B cell (primary cell): ENCODE measurements at regions not wholly inside any gene's neighbourhood (a gene's known extent, or its start where the extent isn't known, plus 50 kb on each side); places are given as distances from the start of the nearest gene placed in this dataset.

Experiments used
- ATAC-seq: fragments of 200-7000 bp; cut with Tn5 transposase; one replicate; pipeline ENCODE4 v1.10.0; 2021; ENCODE audit warnings: low read depth, mild to moderate bottlenecking, moderate number of reproducible peaks, moderate library complexity
- CTCF ChIA-PET: fragments of 350-600 bp; sonication (Branson Sonifier 250); formaldehyde crosslinking; loops from one replicate; lab custom pipeline; 2021; ENCODE audit warnings: antibody characterized with exemption, inconsistent platforms; lab: Charles Lee
- POLR2A ChIA-PET: fragments of 350-600 bp; sonication (Branson Sonifier 250); formaldehyde crosslinking; loops from one replicate; lab custom pipeline; 2021; ENCODE audit warnings: antibody characterized with exemption; lab: Charles Lee
- DNase-seq: peaks from one replicate; pipeline ENCODE4 v3.0.0; 2013
- H2AFZ ChIP-seq: 2 replicates; pipeline ENCODE4 v1.6.1; 2012; ENCODE audit warnings: mild to moderate bottlenecking, low read depth, low read length; ENCODE audit not compliant: insufficient read depth, poor library complexity, severe bottlenecking
- H3K27ac ChIP-seq, 2 donors: 1 replicate in 1 of 2; 2 replicates in 1 of 2; pipeline ENCODE4 v1.5.1; 2012 to 2013; ENCODE audit warnings: low read length in 2 of 2, mild to moderate bottlenecking in 2 of 2, moderate library complexity in 1 of 2
- H3K27me3 ChIP-seq, 4 experiments: fragments of 200-600 bp in 1 of 4; sonication (generic) in 1 of 4; replicated peaks in 1 of 4; 1 replicate in 2 of 4; 2 replicates in 2 of 4; pipeline versions ENCODE4 v1.6.1 to v1.7.0; 2013 to 2016; ENCODE audit warnings: low read length in 3 of 4, mild to moderate bottlenecking in 2 of 4, mixed read lengths in 1 of 4, moderate library complexity in 1 of 4; ENCODE audit not compliant: insufficient read depth in 4 of 4, control insufficient read depth in 3 of 4; ENCODE audit errors: control extremely low read depth in 1 of 4
- H3K36me3 ChIP-seq, 2 experiments: replicated peaks in 1 of 2; 1 replicate in 1 of 2; 2 replicates in 1 of 2; pipeline versions ENCODE4 v1.6.1 to v1.7.1; 2013; ENCODE audit warnings: low read length in 1 of 2; ENCODE audit not compliant: insufficient read depth in 2 of 2, control insufficient read depth in 1 of 2; ENCODE audit errors: control extremely low read depth in 1 of 2, extremely low read depth in 1 of 2
- H3K4me1 ChIP-seq, 2 donors: fragments of 200-600 bp in 1 of 2; sonication (generic) in 1 of 2; 1 replicate in 1 of 2; 2 replicates in 1 of 2; pipeline versions ENCODE4 v1.5.1 to v1.6.1; 2013 to 2017; ENCODE audit warnings: low read length in 2 of 2; ENCODE audit not compliant: control insufficient read depth in 2 of 2, insufficient read depth in 2 of 2
- H3K4me2 ChIP-seq: replicated peaks from 2 replicates; pipeline ENCODE3; 2012; ENCODE audit warnings: mild to moderate bottlenecking, low read depth, low read length; ENCODE audit not compliant: poor library complexity, severe bottlenecking
- H3K4me3 ChIP-seq, 5 experiments: fragments of 200-600 bp in 1 of 5; sonication (generic) in 1 of 5; 1 replicate in 3 of 5; 2 replicates in 2 of 5; pipeline versions ENCODE4 v1.5.1 to v1.7.0; 2011 to 2016; ENCODE audit warnings: low read length in 4 of 5, mild to moderate bottlenecking in 4 of 5, low read depth in 2 of 5, control low read depth in 1 of 5, moderate library complexity in 1 of 5; ENCODE audit not compliant: insufficient read depth in 1 of 5; ENCODE audit errors: control extremely low read depth in 1 of 5, extremely low read depth in 1 of 5
- H3K79me2 ChIP-seq: fragments of 200-600 bp; sonication (generic); one replicate; pipeline ENCODE4 v1.6.0; 2016; ENCODE audit warnings: low read length; ENCODE audit not compliant: control insufficient read depth, insufficient read depth
- H3K9ac ChIP-seq: fragments of 200-600 bp; sonication (generic); 2 replicates; pipeline ENCODE4 v1.6.1; 2017; ENCODE audit warnings: mild to moderate bottlenecking, low read length, moderate library complexity
- H3K9me3 ChIP-seq, 3 donors: one replicate each; pipeline versions ENCODE4 v1.6.1 to v1.7.1; 2013; ENCODE audit warnings: low read length in 2 of 3; ENCODE audit not compliant: control insufficient read depth in 2 of 3, insufficient read depth in 1 of 3; ENCODE audit errors: control extremely low read depth in 1 of 3
- H4K20me1 ChIP-seq: 2 replicates; pipeline ENCODE4 v1.6.0; 2012; ENCODE audit warnings: mild to moderate bottlenecking, low read length; ENCODE audit not compliant: insufficient read depth, control insufficient read depth, poor library complexity, severe bottlenecking
- H3K27ac Mint-ChIP-seq: one replicate; pipeline ENCODE4 v1.8.0; 2021; ENCODE audit warnings: mixed read lengths
- H3K27me3 Mint-ChIP-seq: one replicate; pipeline ENCODE4 v1.8.0; 2021; ENCODE audit warnings: mixed read lengths
- H3K4me1 Mint-ChIP-seq: one replicate; pipeline ENCODE4 v1.8.0; 2021; ENCODE audit warnings: mixed read lengths
- H3K4me3 Mint-ChIP-seq: one replicate; pipeline ENCODE4 v1.8.0; 2021; ENCODE audit warnings: mixed read lengths
- H3K9me3 Mint-ChIP-seq: one replicate; pipeline ENCODE4 v1.8.0; 2022; ENCODE audit warnings: mixed read lengths; ENCODE audit not compliant: insufficient read depth
- CTCF ChIP-seq: fragments of 200-600 bp; IDR thresholded peaks from one replicate; pipeline ENCODE4 v1.8.0; 2022; ENCODE audit warnings: antibody characterized with exemption, mild to moderate bottlenecking
- EZH2 ChIP-seq: IDR thresholded peaks from 2 replicates; pipeline ENCODE4 v1.6.1; 2012; ENCODE audit warnings: borderline replicate concordance, low read depth, mild to moderate bottlenecking, moderate library complexity, low read length; ENCODE audit not compliant: insufficient read depth, poor library complexity, severe bottlenecking
- WGBS: methylation state at CpG from one replicate; pipeline ENCODE4 v1.1.5; 2013; ENCODE audit warnings: missing lambda C conversion rate; ENCODE audit not compliant: insufficient coverage; 5-methylcytosine and 5-hydroxymethylcytosine counted together
- intact Hi-C: fragments of 100-400 bp; cut with micrococcal nuclease; formaldehyde crosslinking; loops from one replicate; pipeline ENCODE4 v1.10.0; 2022

- CTCF ChIA-PET = no interaction called here
- H3K4me1 Mint-ChIP-seq = no peaks in the 10 kb centered on the region
- Histone ChIP-seq H3K4me3 (no peak overlapping the region), H4K20me1 (no peaks in the 10 kb centered on the region), H3K9me3 (peaks cover 0 to 22% (median 0%) of the 10 kb centered on the region in 3 donors), H3K4me1 (no peaks in the 10 kb centered on the region), H3K4me2 (no peak overlapping the region), H3K27ac (no peak overlapping the region), H3K9ac (no peak overlapping the region), H3K27me3 (no peaks in the 10 kb centered on the region), H2AFZ (no peak overlapping the region), H3K36me3 (no peaks in the 10 kb centered on the region), H3K79me2 (no peaks in the 10 kb centered on the region)
- no peak overlapping the region for H3K4me3 Mint-ChIP-seq
- intact Hi-C loops = no loop called here
- ATAC-seq (no peak), DNase-seq (no peak)
- 84% methylated on average over 19 of the region's 22 CpGs for WGBS
- H3K27ac Mint-ChIP-seq = no peak overlapping the region
- no peaks in the 10 kb centered on the region for H3K27me3 Mint-ChIP-seq
- TF ChIP-seq EZH2 (no peak), CTCF (no peak)
- POLR2A ChIA-PET = no interaction called here
- H3K9me3 Mint-ChIP-seq = no peaks in the 10 kb centered on the region
These were observed 663.9 kb upstream of the DEFB115 start for GRCh38 chr20:30593572-30593971.

DNA sequence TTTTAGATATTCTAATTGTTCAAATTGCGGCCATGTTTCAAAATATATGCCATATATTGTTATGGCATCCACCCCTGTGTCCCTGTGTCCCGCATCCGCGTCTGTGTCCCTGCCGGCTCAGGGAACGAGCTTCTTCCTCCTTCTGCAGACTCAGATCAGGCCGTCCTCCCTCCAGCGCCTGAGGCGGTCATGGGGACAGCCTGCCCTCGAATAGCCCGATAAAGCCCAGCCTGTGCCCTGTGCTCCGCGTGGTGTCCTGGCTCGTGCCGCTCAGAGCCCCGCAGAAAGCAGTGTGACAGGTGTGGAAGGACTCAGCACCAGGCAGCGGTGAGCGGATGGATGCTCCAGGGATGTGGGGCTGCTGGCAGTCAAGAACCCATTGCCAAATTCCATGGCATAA, 663.4 kb upstream of the DEFB115 start:
- Histone ChIP-seq H3K79me2 (no peaks in the 10 kb centered on the region), H3K27ac (no peak overlapping the region), H2AFZ (no peak overlapping the region), H3K27me3 (no peaks in the 10 kb centered on the region), H4K20me1 (no peaks in the 10 kb centered on the region), H3K36me3 (no peaks in the 10 kb centered on the region), H3K9ac (no peak overlapping the region), H3K4me1 (no peaks in the 10 kb centered on the region), H3K4me2 (no peak overlapping the region), H3K4me3 (no peak overlapping the region), H3K9me3 (peaks cover 0 to 28% (median 0%) of the 10 kb centered on the region in 3 donors)
- TF ChIP-seq CTCF = no peak
- no peak for TF ChIP-seq EZH2
- no peak for DNase-seq
- Mint-ChIP-seq H3K27me3 (no peaks in the 10 kb centered on the region), H3K9me3 (no peaks in the 10 kb centered on the region), H3K4me3 (no peak overlapping the region), H3K27ac (no peak overlapping the region), H3K4me1 (no peaks in the 10 kb centered on the region)
- WGBS = 88% methylated on average over 15 of the region's 18 CpGs
- intact Hi-C loops = no loop called here
- ChIA-PET POLR2A (no interaction called here), CTCF (no interaction called here)
- ATAC-seq = no peak
